Keratinocyte (primary cell): ENCODE measurements at regions not wholly inside any gene's neighbourhood (a gene's known extent, or its start where the extent isn't known, plus 50 kb on each side); places are given as distances from the start of the nearest gene placed in this dataset.

ENCODE experiments used
- EZH2 ChIP-seq: IDR thresholded peaks from one replicate; pipeline ENCODE4 v1.6.1; 2012; ENCODE audit warnings: inconsistent platforms, mild to moderate bottlenecking, low read length, moderate library complexity
- TF ChIP-seq, protein P1 (sequence below), 3 experiments: IDR thresholded peaks in 1 of 3; conservative IDR thresholded peaks in 1 of 3; optimal IDR thresholded peaks in 1 of 3; 2 replicates in 2 of 3; 3 replicates in 1 of 3; pipeline versions ENCODE3 to v1.5.1; 2011; ENCODE audit warnings: low read length in 3 of 3, mild to moderate bottlenecking in 3 of 3, moderate library complexity in 2 of 3, control low read depth in 1 of 3, inconsistent platforms in 1 of 3; ENCODE audit not compliant: insufficient read depth in 2 of 3; ENCODE audit errors: extremely low read depth in 1 of 3

GRCh38 chr13:34749046-34749445, 193.0 kb upstream of the NBEA start:
- no peak for TF ChIP-seq EZH2
- TF ChIP-seq, protein P1, sequence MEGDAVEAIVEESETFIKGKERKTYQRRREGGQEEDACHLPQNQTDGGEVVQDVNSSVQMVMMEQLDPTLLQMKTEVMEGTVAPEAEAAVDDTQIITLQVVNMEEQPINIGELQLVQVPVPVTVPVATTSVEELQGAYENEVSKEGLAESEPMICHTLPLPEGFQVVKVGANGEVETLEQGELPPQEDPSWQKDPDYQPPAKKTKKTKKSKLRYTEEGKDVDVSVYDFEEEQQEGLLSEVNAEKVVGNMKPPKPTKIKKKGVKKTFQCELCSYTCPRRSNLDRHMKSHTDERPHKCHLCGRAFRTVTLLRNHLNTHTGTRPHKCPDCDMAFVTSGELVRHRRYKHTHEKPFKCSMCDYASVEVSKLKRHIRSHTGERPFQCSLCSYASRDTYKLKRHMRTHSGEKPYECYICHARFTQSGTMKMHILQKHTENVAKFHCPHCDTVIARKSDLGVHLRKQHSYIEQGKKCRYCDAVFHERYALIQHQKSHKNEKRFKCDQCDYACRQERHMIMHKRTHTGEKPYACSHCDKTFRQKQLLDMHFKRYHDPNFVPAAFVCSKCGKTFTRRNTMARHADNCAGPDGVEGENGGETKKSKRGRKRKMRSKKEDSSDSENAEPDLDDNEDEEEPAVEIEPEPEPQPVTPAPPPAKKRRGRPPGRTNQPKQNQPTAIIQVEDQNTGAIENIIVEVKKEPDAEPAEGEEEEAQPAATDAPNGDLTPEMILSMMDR (optimal IDR thresholded peaks at IDR 0.05 in 1 of 3, IDR thresholded peaks at IDR 0.05 in 1 of 3, conservative IDR thresholded peaks at IDR 0.05 in 1 of 3; ENCODE audit: extremely low read depth in 1 of 3, insufficient read depth in 2 of 3, low read length in 3 of 3): no peak
